Adrenal gland (tissue), 9 donors: ENCODE measurements at regions not wholly inside any gene's neighbourhood (a gene's known extent, or its start where the extent isn't known, plus 50 kb on each side); places are given as distances from the start of the nearest gene placed in this dataset.

Experiments
- DNase-seq, 7 donors: peaks; one replicate each; pipeline ENCODE4 v3.0.0-alpha.2; 2019 to 2020
- H3K27ac ChIP-seq, 5 donors: fragments of 200-600 bp; sonication (generic) in 4 of 5; 1 replicate in 3 of 5; 2 replicates in 2 of 5; pipeline versions ENCODE4 v1.5.1 to v1.8.0; 2016 to 2020; ENCODE audit warnings: mild to moderate bottlenecking in 1 of 5
- H3K27me3 ChIP-seq: fragments of 200-600 bp; 2 replicates; pipeline ENCODE4 v1.8.0; 2021
- H3K36me3 ChIP-seq, 2 donors: fragments of 200-600 bp; replicated peaks in 1 of 2; 1 replicate in 1 of 2; 2 replicates in 1 of 2; pipeline versions ENCODE4 v1.5.1 to v1.8.0; 2018 to 2022
- H3K4me1 ChIP-seq, 2 donors: fragments of 200-600 bp; replicated peaks in 1 of 2; 1 replicate in 1 of 2; 2 replicates in 1 of 2; pipeline versions ENCODE4 v1.5.1 to v1.8.0; 2018 to 2021
- H3K4me3 ChIP-seq, 4 donors: fragments of 200-600 bp; sonication (generic) in 3 of 4; one replicate each; pipeline ENCODE4 v1.5.1; 2016 to 2018
- H3K9me3 ChIP-seq, 3 donors: fragments of 200-600 bp; sonication (generic) in 1 of 3; replicated peaks in 1 of 3; 1 replicate in 2 of 3; 2 replicates in 1 of 3; pipeline versions ENCODE4 v1.5.1 to v1.8.0; 2016 to 2021
- CTCF ChIP-seq, 6 experiments: fragments of 450-650 bp in 4 of 6; fragments of 200-600 bp in 2 of 6; sonication (generic) in 1 of 6; IDR thresholded peaks; 1 replicate in 5 of 6; 2 replicates in 1 of 6; pipeline versions ENCODE4 v1.5.1 to v1.8.0; 2016 to 2021; ENCODE audit warnings: antibody characterized with exemption in 6 of 6, mild to moderate bottlenecking in 2 of 6, moderate library complexity in 1 of 6
- POLR2A ChIP-seq, 2 donors: fragments of 450-650 bp; IDR thresholded peaks; one replicate each; pipeline ENCODE4 v1.6.1; 2017; ENCODE audit warnings: antibody characterized with exemption in 2 of 2, mild to moderate bottlenecking in 2 of 2, moderate library complexity in 1 of 2
- WGBS, 4 donors: extraction: QIAGEN DNeasy Blood & Tissue Kit in 2 of 4; methylation state at CpG; one replicate each; pipeline versions ENCODE4 v1.1.5 to v1.1.7; 2013 to 2017; 5-methylcytosine and 5-hydroxymethylcytosine counted together
- intact Hi-C, 2 donors: fragments of 100-400 bp; cut with DNase I; formaldehyde crosslinking; loops; one replicate each; pipeline versions ENCODE4 v1.14.1 to v1.15.0; 2022 to 2023
- donor health status: healthy with polysubstance abuse.
- donor health status: Bipolar disorder and iron deficiency.
- donor health status: DM: yes; HTN: yes; CAD: no.
- donor health status: DM: no; HTN: no; CAD: no.
- donor health status: DM: no; HTN: no; CAD: no.

- 56 to 71% (median 59%) methylated on average over 1 of the region's 1 CpG for WGBS, 4 donors
Measured at GRCh38 chr20:54372313-54372712, 103.1 kb upstream of the DOK5 start.

GRCh38 chr20:54377992-54378773 is 97.2 kb upstream of the DOK5 start:
- Histone ChIP-seq H3K4me1 (no peaks in the 10 kb centered on the region), H3K27ac (no peak overlapping the region), H3K36me3 (no peaks in the 10 kb centered on the region), H3K9me3 (no peaks in the 10 kb centered on the region), H3K27me3 (peaks cover 9% of the 10 kb centered on the region), H3K4me3 (no peak overlapping the region)
- no peak for DNase-seq
- TF ChIP-seq CTCF (IDR thresholded peaks at IDR 0.05) (no peak), POLR2A (IDR thresholded peaks at IDR 0.05) (no peak)
- intact Hi-C loops, result no loop called here
- 53 to 74% (median 63%) methylated on average over 1 of the region's 1 CpG for WGBS, 4 donors

More at GRCh38 chr20:54372313-54372712, 103.1 kb upstream of the DOK5 start:
- Histone ChIP-seq H3K4me3 (no peak overlapping the region), H3K4me1 (no peaks in the 10 kb centered on the region), H3K36me3 (no peaks in the 10 kb centered on the region), H3K9me3 (no peaks in the 10 kb centered on the region), H3K27ac (no peak overlapping the region), H3K27me3 (no peaks in the 10 kb centered on the region)
- intact Hi-C loops, result no loop called here
- DNase-seq, result no peak
- TF ChIP-seq CTCF (IDR thresholded peaks at IDR 0.05) (no peak), POLR2A (IDR thresholded peaks at IDR 0.05) (no peak)

- Histone ChIP-seq H3K4me3 (no peak overlapping the region), H3K4me1 (no peaks in the 10 kb centered on the region), H3K9me3 (no peaks in the 10 kb centered on the region), H3K27ac (no peak overlapping the region), H3K27me3 (peaks cover 9% of the 10 kb centered on the region), H3K36me3 (no peaks in the 10 kb centered on the region)
- no peak for DNase-seq
- WGBS, 4 donors, result 69 to 78% (median 71%) methylated on average over 7 of the region's 7 CpGs
- intact Hi-C loops, result no loop called here
- TF ChIP-seq CTCF (IDR thresholded peaks at IDR 0.05), result no peak
- no peak for TF ChIP-seq POLR2A (IDR thresholded peaks at IDR 0.05)
Measured at GRCh38 chr20:54379893-54380584, 95.4 kb upstream of the DOK5 start.

GRCh38 chr20:54382419-54382818 is 93.0 kb upstream of the DOK5 start:
- no peaks in the 10 kb centered on the region for H3K4me1 ChIP-seq
- H3K9me3 ChIP-seq, result no peaks in the 10 kb centered on the region
- 39 to 54% (median 47%) methylated on average over 3 of the region's 3 CpGs for WGBS, 4 donors
- DNase-seq, result no peak
- intact Hi-C loops, result no loop called here
- TF ChIP-seq POLR2A (IDR thresholded peaks at IDR 0.05) (no peak), CTCF (IDR thresholded peaks at IDR 0.05) (no peak)
- H3K27me3 ChIP-seq, result peaks cover 9% of the 10 kb centered on the region
- H3K4me3 ChIP-seq, result no peak overlapping the region
- H3K36me3 ChIP-seq, result no peaks in the 10 kb centered on the region
- no peak overlapping the region for H3K27ac ChIP-seq
